Uterus (tissue), 3 donors: ENCODE measurements at regions not wholly inside any gene's neighbourhood (a gene's known extent, or its start where the extent isn't known, plus 50 kb on each side); places are given as distances from the start of the nearest gene placed in this dataset.

Experiments used
- DNase-seq, 2 donors: peaks; one replicate each; pipeline ENCODE4 v3.0.0-alpha.2; 2019 to 2020
- H3K27ac ChIP-seq, 2 donors: fragments of 200-600 bp; sonication (generic); 1 replicate in 1 of 2; 2 replicates in 1 of 2; pipeline ENCODE4 v1.5.1; 2016 to 2018
- H3K27me3 ChIP-seq, 2 donors: fragments of 200-600 bp; sonication (generic); one replicate each; pipeline ENCODE4 v1.5.1; 2018 to 2019; ENCODE audit warnings: control low read depth in 1 of 2
- H3K36me3 ChIP-seq, 2 donors: fragments of 200-600 bp; sonication (generic); one replicate each; pipeline ENCODE4 v1.5.1; 2019; ENCODE audit warnings: control low read depth in 1 of 2
- H3K4me1 ChIP-seq, 2 donors: fragments of 200-600 bp; sonication (generic); one replicate each; pipeline ENCODE4 v1.5.1; 2018 to 2019; ENCODE audit warnings: control low read depth in 1 of 2
- H3K4me3 ChIP-seq, 2 donors: fragments of 200-600 bp; sonication (generic); 1 replicate in 1 of 2; 2 replicates in 1 of 2; pipeline ENCODE4 v1.5.1; 2018 to 2019; ENCODE audit warnings: mild to moderate bottlenecking in 1 of 2
- H3K9me3 ChIP-seq, 2 donors: fragments of 200-600 bp; sonication (generic); one replicate each; pipeline ENCODE4 v1.5.1; 2019; ENCODE audit warnings: control low read depth in 1 of 2
- POLR2A ChIP-seq, 2 donors: fragments of 450-650 bp; IDR thresholded peaks; one replicate each; pipeline ENCODE4 v1.6.1; 2016; ENCODE audit warnings: antibody characterized with exemption in 2 of 2, mild to moderate bottlenecking in 1 of 2, moderate library complexity in 1 of 2
- intact Hi-C: fragments of 100-400 bp; cut with DNase I; formaldehyde crosslinking; loops from one replicate; pipeline ENCODE4 v1.15.1; 2023; ENCODE audit warnings: low total_unique reads
- TF ChIP-seq, protein P1 (sequence below), 4 experiments: fragments of 200-600 bp in 2 of 4; fragments of 450-650 bp in 2 of 4; sonication (generic) in 2 of 4; IDR thresholded peaks; one replicate each; pipeline ENCODE4 v1.5.1; 2016 to 2019; ENCODE audit warnings: antibody characterized with exemption in 4 of 4, mild to moderate bottlenecking in 2 of 4, moderate library complexity in 1 of 4
- donor health status: DM: yes; HTN: yes; CAD: no.

DNA sequence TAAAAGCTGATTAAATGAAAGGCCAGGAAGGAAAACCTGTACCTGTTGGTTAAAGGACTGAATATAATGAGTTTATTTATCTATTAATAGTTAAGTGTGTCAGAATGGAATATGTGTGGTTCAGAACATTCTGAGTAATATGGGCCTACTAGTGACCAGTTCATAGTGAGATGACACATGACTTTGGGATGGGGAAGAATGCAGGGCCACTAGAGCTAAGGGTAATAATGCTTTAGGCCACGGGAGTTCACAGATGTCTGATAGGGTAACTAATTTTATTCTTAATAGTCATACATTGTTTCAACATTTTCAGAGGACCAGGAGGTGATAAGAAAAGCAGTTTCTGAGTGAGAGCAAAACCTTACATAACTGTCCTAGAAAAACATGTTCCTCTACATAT lies 247.8 kb upstream of the OR4E1 start:
- H3K27me3 ChIP-seq, result no peaks in the 10 kb centered on the region
- no peaks in the 10 kb centered on the region for H3K4me1 ChIP-seq
- no peaks in the 10 kb centered on the region for H3K36me3 ChIP-seq
- no peak overlapping the region for H3K27ac ChIP-seq
- intact Hi-C loops, result no loop called here
- no peak overlapping the region for H3K4me3 ChIP-seq
- H3K9me3 ChIP-seq, result no peaks in the 10 kb centered on the region
- DNase-seq, result no peak
- TF ChIP-seq POLR2A (IDR thresholded peaks at IDR 0.05), result no peak
- TF ChIP-seq, protein P1, sequence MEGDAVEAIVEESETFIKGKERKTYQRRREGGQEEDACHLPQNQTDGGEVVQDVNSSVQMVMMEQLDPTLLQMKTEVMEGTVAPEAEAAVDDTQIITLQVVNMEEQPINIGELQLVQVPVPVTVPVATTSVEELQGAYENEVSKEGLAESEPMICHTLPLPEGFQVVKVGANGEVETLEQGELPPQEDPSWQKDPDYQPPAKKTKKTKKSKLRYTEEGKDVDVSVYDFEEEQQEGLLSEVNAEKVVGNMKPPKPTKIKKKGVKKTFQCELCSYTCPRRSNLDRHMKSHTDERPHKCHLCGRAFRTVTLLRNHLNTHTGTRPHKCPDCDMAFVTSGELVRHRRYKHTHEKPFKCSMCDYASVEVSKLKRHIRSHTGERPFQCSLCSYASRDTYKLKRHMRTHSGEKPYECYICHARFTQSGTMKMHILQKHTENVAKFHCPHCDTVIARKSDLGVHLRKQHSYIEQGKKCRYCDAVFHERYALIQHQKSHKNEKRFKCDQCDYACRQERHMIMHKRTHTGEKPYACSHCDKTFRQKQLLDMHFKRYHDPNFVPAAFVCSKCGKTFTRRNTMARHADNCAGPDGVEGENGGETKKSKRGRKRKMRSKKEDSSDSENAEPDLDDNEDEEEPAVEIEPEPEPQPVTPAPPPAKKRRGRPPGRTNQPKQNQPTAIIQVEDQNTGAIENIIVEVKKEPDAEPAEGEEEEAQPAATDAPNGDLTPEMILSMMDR (IDR thresholded peaks at IDR 0.05), result no peak

DNA sequence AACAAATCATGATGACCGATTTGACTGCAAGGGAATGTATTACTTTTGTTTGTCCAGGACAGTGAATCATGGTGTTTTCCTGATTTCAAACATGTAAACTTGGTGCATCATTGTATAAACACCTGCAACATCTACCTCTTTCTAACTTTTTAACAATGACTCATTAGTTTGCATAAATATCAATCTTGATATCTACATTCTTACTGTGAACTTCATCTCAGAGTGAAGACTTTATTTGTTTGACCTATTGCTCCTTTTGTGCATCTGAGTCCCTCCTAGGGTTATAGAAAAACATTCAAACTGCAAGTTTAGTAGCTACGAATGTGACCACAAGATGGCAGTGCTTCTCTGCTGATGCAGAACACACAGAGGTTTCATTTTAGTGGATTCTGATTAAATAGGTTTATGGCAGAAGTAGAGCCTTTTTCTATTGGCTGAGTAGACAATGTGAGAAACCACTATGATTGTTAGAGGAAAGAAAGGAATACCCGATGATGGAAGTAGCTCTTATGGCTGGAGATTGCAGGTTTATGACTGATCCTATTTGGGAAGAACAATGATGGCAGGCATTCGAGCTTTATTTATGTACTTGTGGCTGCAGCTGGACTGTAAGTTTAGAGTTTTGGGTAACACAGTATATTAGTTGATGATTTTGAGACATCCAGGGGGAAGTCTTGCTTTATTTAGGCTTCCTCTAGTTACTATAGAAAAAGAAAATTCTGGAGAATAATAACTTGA lies 244.2 kb upstream of the OR4E1 start:
- DNase-seq, result peak in 1 of 2 donors; percentile 25
- Histone ChIP-seq H3K27me3 (no peaks in the 10 kb centered on the region), H3K4me1 (no peaks in the 10 kb centered on the region), H3K4me3 (no peak overlapping the region), H3K9me3 (no peaks in the 10 kb centered on the region), H3K36me3 (no peaks in the 10 kb centered on the region), H3K27ac (no peak overlapping the region)
- intact Hi-C loops, result no loop called here
- TF ChIP-seq POLR2A (IDR thresholded peaks at IDR 0.05), result no peak
- TF ChIP-seq, protein P1 (IDR thresholded peaks at IDR 0.05), result peak; percentile 40 to 52 (median 50)

DNA sequence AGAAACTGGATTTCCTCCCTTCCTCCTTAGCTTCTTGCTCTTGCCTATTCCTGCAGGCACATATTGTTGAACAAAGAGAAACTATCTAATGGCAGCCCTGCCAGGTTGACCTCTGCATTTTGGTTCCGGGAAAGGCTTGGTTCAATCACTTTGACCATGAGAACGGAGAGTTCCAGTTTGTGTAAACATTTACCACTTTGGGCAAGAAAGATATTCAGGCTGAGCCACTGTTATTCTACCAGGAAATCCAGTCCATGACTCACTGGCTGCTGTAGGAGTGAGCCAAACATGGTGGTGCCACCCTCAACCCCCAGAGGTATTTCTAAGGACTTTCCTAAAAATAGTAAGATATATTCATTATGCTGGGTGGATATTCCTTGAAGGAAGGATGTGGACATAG lies 242.2 kb upstream of the OR4E1 start:
- no peaks in the 10 kb centered on the region for H3K4me1 ChIP-seq
- TF ChIP-seq, protein P1 (IDR thresholded peaks at IDR 0.05), result no peak
- no peak for TF ChIP-seq POLR2A (IDR thresholded peaks at IDR 0.05)
- no peak for DNase-seq
- intact Hi-C loops, result no loop called here
- no peaks in the 10 kb centered on the region for H3K36me3 ChIP-seq
- no peak overlapping the region for H3K4me3 ChIP-seq
- H3K27ac ChIP-seq, result no peak overlapping the region
- H3K9me3 ChIP-seq, result no peaks in the 10 kb centered on the region
- H3K27me3 ChIP-seq, result no peaks in the 10 kb centered on the region

DNA sequence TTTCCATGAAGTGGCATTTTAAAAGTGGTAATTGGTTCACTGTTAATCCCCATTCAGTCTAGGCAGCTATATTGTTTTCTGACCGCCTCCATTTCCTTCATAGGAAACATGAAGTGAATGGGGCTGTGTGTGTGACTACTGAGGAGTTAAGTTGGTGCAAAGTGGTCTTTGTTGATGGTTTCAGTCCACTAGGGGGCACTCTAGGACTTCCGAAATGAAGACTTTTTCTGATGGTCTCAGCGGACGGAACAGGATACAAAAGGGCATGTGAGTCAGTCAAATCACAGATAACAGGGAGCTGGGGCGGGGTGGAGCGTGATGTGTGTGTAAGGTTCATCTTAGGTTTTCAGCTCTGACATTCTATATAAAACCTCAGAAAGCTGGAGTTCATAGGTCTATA lies 240.1 kb upstream of the OR4E1 start:
- intact Hi-C loops, result no loop called here
- no peaks in the 10 kb centered on the region for H3K27me3 ChIP-seq
- no peaks in the 10 kb centered on the region for H3K9me3 ChIP-seq
- peak in 1 of 2 donors; percentile 38 for DNase-seq
- no peaks in the 10 kb centered on the region for H3K4me1 ChIP-seq
- no peaks in the 10 kb centered on the region for H3K36me3 ChIP-seq
- H3K4me3 ChIP-seq, result no peak overlapping the region
- no peak overlapping the region for H3K27ac ChIP-seq
- no peak for TF ChIP-seq POLR2A (IDR thresholded peaks at IDR 0.05)
- TF ChIP-seq, protein P1 (IDR thresholded peaks at IDR 0.05), result peak in 2 of 4 experiments; percentile 10

DNA sequence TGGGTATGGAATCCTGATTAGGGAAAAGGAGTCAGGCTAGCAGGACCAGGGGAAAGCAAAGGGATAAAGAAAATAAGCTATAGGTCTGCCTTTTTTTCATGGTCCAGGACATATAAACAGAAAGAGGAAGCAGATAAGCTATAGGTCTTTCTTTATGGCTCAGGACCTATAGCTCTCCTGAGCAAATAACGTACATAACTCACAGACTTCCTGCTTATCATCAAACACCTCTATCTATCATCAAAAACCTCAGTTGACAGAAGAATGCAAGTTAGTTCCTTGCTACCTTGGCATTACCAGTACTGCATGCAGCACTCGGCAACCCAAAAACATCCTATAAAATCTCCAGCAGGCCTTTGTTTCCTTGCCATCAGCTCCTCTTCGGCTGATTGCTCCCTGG lies 238.7 kb upstream of the OR4E1 start:
- Histone ChIP-seq H3K9me3 (no peaks in the 10 kb centered on the region), H3K36me3 (no peaks in the 10 kb centered on the region), H3K27ac (no peak overlapping the region), H3K4me1 (no peaks in the 10 kb centered on the region), H3K4me3 (no peak overlapping the region), H3K27me3 (no peaks in the 10 kb centered on the region)
- DNase-seq, result no peak
- TF ChIP-seq, protein P1 (IDR thresholded peaks at IDR 0.05), result no peak
- TF ChIP-seq POLR2A (IDR thresholded peaks at IDR 0.05), result no peak
- intact Hi-C loops, result no loop called here
